ENCODE measurements at regions not wholly inside any gene's neighbourhood (a gene's known extent, or its start where the extent isn't known, plus 50 kb on each side); places are given as distances from the start of the nearest gene placed in this dataset.

DNA sequence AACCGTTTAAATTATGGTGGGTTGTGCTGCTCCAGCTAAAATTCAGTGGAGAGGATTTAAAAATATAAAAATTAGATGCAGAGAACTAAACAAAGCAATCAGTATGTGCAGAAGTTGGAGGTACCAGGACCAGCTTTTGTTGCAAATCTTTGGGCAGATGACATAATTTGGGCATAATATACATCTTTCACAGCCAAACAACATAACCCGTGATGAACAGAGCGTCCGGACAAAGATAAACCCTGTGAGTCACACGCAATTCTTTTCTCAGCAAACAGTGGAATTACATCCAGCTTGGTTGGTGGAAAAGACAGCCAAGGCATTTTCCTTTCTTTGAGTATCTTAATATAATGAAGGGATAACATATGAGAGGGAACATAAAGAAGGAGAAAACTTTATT lies 419.4 kb upstream of the ADAMTS9 start:
- no peak overlapping the region for H3K4me3 ChIP-seq (ENCODE audit: low read length)
- TF ChIP-seq, protein P1, sequence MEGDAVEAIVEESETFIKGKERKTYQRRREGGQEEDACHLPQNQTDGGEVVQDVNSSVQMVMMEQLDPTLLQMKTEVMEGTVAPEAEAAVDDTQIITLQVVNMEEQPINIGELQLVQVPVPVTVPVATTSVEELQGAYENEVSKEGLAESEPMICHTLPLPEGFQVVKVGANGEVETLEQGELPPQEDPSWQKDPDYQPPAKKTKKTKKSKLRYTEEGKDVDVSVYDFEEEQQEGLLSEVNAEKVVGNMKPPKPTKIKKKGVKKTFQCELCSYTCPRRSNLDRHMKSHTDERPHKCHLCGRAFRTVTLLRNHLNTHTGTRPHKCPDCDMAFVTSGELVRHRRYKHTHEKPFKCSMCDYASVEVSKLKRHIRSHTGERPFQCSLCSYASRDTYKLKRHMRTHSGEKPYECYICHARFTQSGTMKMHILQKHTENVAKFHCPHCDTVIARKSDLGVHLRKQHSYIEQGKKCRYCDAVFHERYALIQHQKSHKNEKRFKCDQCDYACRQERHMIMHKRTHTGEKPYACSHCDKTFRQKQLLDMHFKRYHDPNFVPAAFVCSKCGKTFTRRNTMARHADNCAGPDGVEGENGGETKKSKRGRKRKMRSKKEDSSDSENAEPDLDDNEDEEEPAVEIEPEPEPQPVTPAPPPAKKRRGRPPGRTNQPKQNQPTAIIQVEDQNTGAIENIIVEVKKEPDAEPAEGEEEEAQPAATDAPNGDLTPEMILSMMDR (conservative IDR thresholded peaks at IDR 0.05; ENCODE audit: low read length) = no peak
- no peak for DNase-seq (ENCODE audit: low read depth)

DNA sequence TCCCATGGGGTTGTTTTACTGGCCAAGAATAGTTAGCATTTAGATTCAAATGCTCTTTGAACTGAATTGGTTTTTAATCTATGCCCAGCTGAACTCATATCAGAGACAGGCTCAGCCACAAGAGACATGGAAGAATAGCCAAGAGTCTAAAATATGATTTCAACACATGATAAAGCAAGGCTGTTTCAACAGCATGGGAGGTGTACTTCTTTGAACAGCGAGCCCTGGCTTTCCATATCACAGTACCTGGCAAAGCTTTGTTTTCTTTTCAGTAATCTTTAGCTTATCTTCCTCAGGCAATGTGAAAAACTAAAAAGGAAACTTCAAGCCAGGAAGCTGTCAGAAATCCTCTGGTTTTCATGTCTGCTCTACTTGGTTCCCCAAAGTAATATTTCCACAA lies 413.6 kb upstream of the ADAMTS9 start:
- no peak overlapping the region for H3K4me3 ChIP-seq (ENCODE audit: low read length)
- no peak for DNase-seq (ENCODE audit: low read depth)
- TF ChIP-seq, protein P1 (conservative IDR thresholded peaks at IDR 0.05; ENCODE audit: low read length) = no peak

DNA sequence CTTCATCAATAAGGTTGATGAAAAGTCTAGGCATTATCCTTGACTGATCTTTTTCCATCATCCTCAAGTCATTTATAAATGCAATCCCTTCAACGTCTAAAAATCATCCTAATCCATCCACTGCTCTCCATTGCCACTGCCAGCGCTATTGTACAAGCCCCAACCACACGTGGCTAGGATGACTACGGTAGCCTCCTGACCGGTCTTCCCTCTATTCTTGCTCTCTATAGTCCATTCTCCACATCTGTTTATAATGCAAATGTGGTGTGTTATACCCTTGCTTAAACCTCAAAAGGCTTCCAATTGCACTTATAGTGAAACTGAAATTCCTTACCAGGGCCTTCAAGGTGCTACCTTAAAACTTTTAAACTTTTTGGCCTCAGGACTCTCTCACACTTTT lies 410.6 kb upstream of the ADAMTS9 start:
- DNase-seq (ENCODE audit: low read depth) = no peak
- TF ChIP-seq, protein P1 (conservative IDR thresholded peaks at IDR 0.05; ENCODE audit: low read length) = no peak
- H3K4me3 ChIP-seq (ENCODE audit: low read length) = no peak overlapping the region

DNA sequence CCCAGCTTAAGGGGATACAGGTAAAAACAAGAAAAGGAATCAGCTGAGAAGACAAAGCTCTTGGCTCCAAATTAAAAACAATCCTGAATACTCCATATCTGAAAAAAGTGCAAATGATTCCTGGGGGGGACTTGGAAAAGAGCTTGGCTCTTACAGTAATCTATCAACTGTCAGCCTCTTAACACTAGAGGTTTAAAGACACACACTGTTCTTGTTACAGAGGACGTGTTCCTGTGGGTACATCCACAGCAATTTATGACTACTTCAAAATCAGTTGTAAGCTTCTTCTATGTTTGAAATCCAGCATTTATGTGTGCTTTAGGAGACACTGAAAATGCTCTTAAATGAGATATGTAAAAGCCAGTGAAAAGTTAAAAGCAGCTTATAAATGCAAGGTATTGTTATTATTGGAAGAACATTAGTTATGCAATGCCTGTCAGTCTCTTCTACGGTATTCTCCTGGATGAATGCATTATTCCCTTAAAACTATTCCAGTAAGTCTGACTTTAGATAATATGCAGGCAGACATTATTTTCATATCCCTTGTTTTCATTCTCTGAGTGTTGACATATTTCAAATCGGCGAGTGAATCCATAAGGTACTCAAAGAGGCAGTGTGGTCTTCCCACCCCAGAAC lies 408.4 kb upstream of the ADAMTS9 start:
- no peak overlapping the region for H3K4me3 ChIP-seq (ENCODE audit: low read length)
- DNase-seq (ENCODE audit: low read depth) = no peak
- TF ChIP-seq, protein P1 (conservative IDR thresholded peaks at IDR 0.05; ENCODE audit: low read length) = no peak

DNA sequence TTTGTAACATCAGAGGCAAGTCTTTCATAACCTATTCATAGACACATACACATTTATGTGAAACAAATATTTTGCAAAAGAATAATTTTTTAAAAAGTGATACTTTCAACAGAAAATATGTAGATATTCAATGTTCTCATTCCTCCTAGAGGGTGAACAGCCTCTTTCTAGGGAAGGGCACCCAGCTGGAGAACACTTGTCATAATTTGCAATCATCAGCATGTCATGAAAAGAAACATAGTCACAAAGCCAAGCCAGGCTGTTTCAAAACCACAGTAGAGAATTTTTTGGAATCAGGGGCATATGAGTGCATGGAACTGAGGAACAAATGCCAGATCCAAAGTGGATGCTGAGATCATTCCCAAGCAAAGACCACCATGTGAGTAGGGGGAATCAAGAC lies 406.9 kb upstream of the ADAMTS9 start:
- TF ChIP-seq, protein P1 (conservative IDR thresholded peaks at IDR 0.05; ENCODE audit: low read length) = no peak
- H3K4me3 ChIP-seq (ENCODE audit: low read length) = no peak overlapping the region
- no peak for DNase-seq (ENCODE audit: low read depth)

DNA sequence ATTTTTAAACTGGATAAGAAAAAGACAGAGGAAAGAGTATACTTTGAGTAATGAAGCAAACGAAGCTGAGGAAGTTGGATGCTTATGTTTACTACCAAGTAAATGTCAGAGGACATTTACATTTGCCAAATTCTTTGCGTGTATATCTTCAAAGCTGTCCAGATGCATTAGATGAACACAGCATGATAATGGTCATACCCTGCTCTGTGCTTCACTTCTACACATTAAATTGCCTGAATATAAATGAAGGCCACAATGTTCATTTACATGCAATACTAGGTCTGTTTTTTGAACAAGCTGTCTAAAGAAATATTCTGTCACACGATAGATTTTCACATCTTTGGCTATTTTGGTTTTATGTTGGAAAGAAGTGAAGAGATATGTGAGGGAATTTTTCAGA lies 405.8 kb upstream of the ADAMTS9 start:
- TF ChIP-seq, protein P1 (conservative IDR thresholded peaks at IDR 0.05; ENCODE audit: low read length) = no peak
- DNase-seq (ENCODE audit: low read depth) = no peak
- no peak overlapping the region for H3K4me3 ChIP-seq (ENCODE audit: low read length)

DNA sequence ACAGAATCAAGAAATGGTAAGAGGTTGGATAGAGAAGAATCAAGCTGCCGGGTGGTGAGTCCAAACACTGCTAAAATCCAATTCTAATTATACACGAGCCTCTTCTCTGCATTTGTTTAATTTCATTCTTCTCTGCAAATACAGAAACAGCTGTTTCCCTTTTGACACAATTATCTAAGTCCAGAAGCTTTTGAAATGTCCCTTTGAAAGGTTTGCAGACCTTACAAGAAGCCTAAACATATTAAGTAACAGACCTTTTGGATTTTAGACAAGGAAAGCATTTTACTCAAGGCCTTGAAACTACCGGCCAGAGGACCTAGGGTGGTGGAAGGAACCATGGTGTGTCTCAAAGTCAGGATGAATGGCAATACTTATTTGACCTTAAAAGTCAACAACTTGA lies 403.8 kb upstream of the ADAMTS9 start:
- DNase-seq (ENCODE audit: low read depth) = no peak
- H3K4me3 ChIP-seq (ENCODE audit: low read length) = no peak overlapping the region
- TF ChIP-seq, protein P1 (conservative IDR thresholded peaks at IDR 0.05; ENCODE audit: low read length) = no peak

All from AG10803 (cell line).